ENCODE measurements at regions not wholly inside any gene's neighbourhood (a gene's known extent, or its start where the extent isn't known, plus 50 kb on each side); places are given as distances from the start of the nearest gene placed in this dataset.

- DNase-seq (ENCODE audit: low spot score in 2 of 2) (no peak), FAIRE-seq (no peak)
These were observed 54.4 kb downstream of the UNCX start for GRCh38 chr7:1286946-1287645.

DNA sequence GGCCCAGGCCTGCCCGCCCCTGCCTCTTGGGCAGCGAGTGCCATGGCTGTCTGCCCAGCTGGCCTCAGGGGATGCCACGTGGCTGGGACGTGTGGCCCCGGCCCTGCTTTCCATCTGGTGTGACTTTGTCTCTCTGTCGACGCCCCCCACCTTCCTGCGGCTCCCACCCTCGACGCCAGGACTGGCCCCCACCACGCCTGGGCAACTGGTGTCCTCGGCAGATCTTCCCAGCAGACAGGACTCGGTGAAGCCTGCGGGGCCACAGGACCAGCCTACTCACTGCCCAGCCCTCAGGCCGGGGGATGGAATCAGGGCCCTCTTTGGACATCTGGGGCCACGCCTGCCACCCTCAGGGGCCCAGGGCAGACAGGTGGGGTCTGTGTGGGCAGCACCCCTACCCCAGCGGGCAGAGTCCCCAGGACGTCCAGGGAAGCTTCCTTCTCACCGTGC is 55.1 kb downstream of the UNCX start:
- DNase-seq (ENCODE audit: low spot score in 2 of 2) (no peak), FAIRE-seq (no peak)

DNA sequence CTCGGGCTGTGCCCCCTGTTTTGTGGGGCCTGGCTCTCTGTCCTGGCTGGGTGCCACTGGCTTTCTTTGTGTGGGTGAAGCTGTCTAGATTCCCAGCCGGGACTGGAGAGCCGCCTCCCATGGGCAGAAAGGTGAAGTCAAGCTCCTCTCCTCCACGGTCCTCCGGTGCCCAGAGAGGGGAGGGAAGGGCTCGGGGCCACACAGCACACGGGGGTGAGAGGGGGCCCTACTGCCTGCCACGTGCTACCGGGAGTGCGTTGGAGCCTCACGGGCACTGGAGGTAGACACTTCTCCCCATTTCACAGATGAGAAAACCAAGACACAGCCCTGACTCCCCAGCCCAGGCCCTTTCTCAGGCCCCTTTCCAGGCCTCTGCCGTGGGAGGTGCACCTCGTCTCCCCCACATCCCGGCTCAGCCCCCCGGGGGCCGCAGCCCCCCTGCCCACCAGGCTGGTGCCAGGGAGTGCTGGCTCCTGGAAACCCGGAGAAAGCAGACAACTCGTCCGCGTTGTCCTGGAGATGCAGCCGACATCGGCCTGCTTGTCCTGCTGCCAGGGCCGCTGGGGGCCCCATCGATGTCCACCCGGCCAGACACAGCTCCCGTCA is 55.8 kb downstream of the UNCX start:
- no peak for FAIRE-seq
- DNase-seq (ENCODE audit: low spot score in 2 of 2), result peak in 1 of 2 donors; percentile 54

DNA sequence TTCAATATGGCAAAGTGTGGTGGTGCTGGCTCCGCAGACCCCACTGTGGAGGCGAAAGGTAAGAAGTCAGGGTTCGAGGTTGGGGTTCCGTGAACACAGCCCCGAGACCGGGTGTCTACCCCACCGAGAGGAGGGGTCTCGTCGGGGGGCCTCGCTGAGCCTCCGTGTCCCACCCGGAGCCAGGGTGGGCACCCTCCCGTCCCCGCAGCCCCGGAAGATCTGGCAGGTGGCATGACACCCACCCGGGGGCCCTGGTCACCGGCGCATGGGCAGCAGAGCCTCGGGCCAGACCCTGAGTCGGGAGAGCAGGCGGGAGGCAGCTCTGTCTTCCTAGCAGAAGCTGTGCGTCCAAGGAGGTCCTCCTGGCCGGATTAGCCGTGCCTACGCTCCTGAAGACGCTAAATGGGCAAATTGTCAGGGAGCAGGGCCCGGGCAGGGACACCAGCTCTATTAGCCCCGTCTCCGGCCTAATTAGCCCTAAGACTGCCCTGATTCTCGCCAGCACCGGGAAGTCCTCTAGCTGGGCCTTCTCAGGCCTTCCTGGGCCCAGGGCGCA is 56.4 kb downstream of the UNCX start:
- FAIRE-seq (no peak), DNase-seq (ENCODE audit: low spot score in 2 of 2) (no peak)

DNA sequence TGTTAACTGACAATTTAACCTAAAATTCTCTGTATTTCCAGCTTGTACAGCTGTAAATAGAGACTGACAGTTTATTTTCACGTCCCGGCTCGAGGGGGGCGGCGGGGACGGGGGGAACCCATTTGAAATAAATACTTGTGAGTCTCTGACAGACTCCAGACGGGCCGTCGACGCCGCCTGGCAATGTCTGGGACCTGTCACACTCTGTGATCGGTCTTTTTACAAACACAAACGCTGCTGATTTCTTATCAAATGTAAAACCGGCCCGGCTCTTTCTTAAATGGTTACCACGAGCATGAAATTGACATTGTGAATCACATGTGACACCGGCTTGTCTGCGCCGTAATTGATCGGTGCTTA is 57.0 kb downstream of the UNCX start:
- FAIRE-seq (no peak), DNase-seq (ENCODE audit: low spot score in 2 of 2) (no peak)

DNA sequence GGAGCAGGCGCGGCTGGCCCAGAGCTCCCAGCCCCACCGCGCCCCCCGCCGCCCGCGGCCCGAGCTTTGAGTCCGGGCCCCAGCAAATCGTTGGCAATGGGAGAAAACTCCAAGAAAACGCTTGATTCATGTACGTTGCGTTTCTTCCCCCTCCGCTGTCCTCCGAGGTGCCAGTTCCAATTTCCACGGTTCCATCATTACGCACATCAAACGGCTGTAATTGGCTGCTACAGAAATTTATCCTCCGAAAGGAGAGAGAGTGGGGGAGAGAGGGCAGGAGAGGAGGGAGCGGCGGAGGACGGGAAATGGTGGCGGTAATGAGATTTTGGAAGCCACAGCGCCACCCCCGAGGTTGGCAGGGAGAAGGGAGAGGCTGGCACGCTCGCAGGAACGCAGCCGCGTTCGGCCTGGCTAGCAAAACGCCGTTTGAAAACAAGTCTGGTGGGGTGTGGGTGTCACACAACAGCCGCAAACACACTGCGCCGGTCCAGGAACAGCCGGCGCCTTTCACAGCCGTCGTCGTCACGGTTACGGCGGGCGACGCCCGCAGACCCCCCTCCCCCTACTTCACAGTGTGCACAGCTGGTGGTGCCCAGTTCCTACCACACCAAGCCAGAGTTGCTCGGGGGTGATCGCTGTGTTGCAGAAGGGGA is 57.5 kb downstream of the UNCX start:
- DNase-seq (ENCODE audit: low spot score in 2 of 2), result peak; percentile 69 to 78
- no peak for FAIRE-seq

DNA sequence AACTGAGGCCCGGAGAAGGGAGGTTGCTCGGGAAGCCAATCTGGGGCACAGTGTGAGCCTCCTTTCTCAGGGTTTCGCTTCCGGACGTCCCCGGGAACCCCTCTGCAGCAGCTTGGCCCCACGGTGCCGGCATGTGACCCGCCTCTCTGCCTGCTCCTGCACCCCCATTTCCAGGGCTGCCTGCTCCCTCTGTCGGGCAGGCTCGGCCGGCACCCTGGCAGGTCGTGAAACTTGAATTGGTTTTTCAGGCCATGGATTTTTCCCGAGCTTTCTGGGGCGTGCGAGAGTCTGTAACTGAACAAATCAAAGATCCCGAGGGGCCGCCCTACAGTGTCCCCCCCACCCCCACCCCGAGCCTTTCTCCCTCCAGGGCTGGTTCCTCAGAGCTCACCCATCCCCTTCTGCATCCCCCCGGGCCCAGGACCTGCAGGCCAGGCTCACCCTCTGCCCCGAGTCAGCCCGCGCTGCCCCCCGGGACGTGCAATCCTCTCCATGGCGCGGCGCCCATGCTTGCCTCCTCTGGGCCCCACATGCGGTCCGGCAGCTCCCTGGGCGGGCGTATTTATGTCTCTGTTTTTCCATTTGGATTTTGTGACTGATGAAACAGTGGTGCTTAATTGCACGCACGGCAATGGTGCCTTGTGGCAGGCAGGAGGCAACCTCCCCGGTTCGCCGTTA is 58.1 kb downstream of the UNCX start:
- DNase-seq (ENCODE audit: low spot score in 2 of 2), result peak in 1 of 2 donors; percentile 52
- FAIRE-seq, result no peak

DNA sequence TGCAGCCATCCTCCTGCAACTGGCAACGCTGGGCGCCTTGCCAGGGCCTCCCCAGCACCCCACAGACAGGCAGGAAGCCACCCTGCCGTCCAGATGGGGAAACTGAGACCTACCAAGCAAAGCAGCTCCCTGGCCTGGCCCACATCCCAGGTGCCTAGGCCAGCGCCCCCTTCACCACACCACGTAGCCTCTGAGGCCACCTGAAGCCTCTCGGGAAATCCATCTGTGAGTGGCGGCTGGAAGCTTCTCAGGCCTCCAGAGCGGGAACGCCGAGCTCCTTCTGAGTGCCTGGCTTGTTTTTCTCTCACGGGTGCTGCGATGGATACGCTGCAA is 58.7 kb downstream of the UNCX start:
- FAIRE-seq, result no peak
- DNase-seq (ENCODE audit: low spot score in 2 of 2), result no peak

DNA sequence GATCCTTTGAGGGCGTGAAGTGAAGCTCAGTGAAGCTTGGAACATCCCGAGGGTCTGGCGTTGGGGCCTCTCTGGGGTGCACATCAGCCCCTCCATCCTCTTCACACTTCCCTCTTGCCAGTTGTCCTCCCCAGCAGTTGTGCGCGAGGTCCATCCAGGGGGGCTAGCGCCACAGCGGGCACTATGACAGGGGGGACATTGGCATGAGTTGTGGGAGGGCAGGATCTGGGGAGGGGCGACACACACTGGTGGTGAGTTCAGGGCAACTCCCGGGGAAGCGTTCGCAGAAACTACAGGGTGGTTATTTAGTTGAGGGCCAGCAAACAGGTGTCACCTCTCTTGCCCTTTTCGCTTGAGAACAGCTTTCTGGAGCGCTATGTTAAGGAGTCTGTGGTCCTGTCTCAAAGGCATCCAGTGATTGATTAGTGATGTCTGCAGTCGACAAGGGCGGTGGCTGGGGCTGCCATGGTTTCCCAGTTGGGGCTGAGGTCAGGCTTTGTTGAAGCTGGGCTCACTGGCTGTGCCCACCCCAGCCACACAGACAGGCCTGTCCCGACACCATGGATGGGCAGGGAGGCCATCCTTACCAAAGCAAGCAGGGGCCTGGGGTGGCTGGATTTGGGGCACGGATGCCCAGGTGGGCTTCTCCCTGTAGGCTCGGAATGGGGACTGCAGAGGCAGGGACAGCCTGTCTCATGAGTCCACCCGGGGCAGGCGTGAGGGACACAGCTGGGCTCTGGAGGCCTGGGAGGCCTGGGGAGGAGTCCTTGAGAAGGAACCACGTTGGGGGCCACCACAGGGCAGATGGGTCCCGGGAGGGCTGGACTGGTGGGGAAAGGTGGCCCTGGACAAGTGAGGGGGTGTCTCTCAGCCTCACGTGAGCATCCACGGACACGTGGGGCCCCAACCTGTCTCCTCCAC is 59.4 kb downstream of the UNCX start:
- FAIRE-seq (no peak), DNase-seq (ENCODE audit: low spot score in 2 of 2) (no peak)

DNA sequence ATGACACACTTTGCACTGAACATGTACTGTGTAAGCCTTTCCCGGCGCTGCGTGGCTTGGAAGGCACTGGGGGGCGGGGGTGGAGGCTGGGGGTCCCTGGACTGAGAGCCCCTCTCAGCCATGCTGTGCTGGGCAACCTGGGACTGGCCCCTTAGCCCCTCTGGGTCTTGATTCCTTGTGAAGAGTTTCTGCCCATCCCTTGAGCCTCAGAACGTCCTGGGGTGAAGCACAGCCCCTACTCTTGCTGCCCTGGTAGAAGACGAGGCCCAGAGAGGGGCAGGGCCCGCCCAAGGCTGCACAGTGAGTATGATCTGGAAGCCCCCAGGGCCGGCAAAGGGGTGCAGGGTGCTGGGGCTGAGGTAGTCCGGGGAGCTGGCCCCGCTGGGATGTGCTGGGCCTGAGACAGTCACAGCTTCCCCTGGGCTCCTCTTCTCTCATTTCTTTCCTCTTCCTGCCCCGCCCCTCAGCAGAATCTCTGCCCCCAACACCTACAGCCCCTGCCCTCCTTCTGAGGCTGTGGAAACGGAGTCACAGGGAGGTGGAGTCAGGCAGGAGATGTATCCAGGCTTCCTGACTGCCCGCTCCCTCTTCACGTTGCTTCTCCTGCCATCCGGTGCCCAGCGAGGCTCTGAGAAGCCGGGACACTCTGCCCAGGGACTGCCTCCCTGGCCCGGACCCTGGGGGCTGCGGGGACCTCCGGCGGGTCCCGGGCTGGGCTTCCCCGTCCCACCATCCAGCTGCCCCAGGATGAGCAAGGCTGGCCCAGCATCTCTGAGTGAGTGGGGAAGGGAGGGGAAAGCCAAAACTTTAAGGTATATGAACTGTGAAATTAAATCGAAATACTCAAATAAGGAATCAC is 60.5 kb downstream of the UNCX start:
- DNase-seq (ENCODE audit: low spot score in 2 of 2) (no peak), FAIRE-seq (no peak)

- FAIRE-seq, result no peak
- no peak for DNase-seq (ENCODE audit: low spot score in 2 of 2)
These were observed 61.3 kb downstream of the UNCX start for GRCh38 chr7:1293950-1294411.

- no peak for FAIRE-seq
- no peak for DNase-seq (ENCODE audit: low spot score in 2 of 2)
These were observed 63.2 kb downstream of the UNCX start for GRCh38 chr7:1295776-1296355.

GRCh38 chr7:1296356-1296981 is 63.8 kb downstream of the UNCX start:
- FAIRE-seq (no peak), DNase-seq (ENCODE audit: low spot score in 2 of 2) (no peak)

DNA sequence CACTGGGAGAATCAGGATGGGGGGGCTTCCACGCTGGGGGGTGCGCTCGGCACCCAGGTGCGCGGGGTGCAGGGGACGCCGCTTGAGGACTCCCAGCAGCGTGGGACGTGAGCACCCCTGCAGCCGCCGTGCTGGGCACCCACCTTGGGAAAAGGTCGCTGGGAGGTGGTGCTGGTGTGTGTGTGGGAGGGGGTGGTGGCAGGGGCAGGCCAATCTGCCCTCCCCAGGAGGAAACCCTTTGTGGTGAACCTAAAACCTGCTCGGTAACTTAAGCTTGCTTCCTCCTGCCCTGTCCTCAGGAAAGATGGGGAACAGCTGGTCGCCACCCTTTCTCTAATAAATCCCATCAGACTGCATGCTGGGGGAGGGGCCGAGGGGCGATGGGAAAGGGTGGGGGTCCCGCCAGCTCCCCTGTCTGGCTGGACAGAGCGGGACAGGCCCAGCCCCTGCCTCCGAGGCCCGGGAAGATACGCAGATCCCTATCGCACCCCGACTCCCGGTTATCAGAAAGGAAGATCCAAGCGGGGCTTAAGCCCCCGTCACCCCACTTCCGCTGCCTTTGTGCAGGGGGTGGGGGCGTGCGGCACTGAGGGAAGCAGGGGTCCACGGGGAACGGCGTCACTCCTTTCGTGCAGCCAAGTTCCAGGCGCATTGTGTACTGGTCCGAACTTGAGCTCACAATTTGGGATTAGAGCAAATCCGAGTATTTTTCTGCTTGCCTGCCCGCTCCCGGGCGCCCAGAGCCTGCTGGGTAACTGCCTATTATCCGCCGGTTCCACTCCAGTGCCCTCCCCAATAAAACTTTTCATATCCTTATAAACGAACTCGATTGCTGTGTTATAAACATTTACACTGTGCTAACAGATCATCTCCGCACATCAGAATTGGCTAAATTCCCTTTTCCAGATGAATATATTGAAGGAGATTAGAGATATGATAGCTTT is 64.6 kb downstream of the UNCX start:
- FAIRE-seq, result no peak
- DNase-seq (ENCODE audit: low spot score in 2 of 2), result no peak

GRCh38 chr7:1298051-1298930 is 65.6 kb downstream of the UNCX start:
- no peak for FAIRE-seq
- no peak for DNase-seq (ENCODE audit: low spot score in 2 of 2)

Data from frontal cortex (tissue), 3 donors.